AG09319 (cell line): ENCODE measurements at regions not wholly inside any gene's neighbourhood (a gene's known extent, or its start where the extent isn't known, plus 50 kb on each side); places are given as distances from the start of the nearest gene placed in this dataset.

ENCODE experiments used
- DNase-seq: peaks from one replicate; pipeline ENCODE4 v3.0.0-alpha.2; 2010; ENCODE audit warnings: low read depth; ENCODE audit errors: extremely low read depth
- TF ChIP-seq, protein P1 (sequence below): IDR thresholded peaks from 2 replicates; pipeline ENCODE4 v1.5.1; 2011; ENCODE audit warnings: low read depth, mild to moderate bottlenecking, inconsistent platforms, low read length, moderate library complexity

- no peak for DNase-seq
- TF ChIP-seq, protein P1, sequence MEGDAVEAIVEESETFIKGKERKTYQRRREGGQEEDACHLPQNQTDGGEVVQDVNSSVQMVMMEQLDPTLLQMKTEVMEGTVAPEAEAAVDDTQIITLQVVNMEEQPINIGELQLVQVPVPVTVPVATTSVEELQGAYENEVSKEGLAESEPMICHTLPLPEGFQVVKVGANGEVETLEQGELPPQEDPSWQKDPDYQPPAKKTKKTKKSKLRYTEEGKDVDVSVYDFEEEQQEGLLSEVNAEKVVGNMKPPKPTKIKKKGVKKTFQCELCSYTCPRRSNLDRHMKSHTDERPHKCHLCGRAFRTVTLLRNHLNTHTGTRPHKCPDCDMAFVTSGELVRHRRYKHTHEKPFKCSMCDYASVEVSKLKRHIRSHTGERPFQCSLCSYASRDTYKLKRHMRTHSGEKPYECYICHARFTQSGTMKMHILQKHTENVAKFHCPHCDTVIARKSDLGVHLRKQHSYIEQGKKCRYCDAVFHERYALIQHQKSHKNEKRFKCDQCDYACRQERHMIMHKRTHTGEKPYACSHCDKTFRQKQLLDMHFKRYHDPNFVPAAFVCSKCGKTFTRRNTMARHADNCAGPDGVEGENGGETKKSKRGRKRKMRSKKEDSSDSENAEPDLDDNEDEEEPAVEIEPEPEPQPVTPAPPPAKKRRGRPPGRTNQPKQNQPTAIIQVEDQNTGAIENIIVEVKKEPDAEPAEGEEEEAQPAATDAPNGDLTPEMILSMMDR, result no peak
Observed at GRCh38 chr13:83810136-83810535, 72.1 kb downstream of the SLITRK1 start.

DNA sequence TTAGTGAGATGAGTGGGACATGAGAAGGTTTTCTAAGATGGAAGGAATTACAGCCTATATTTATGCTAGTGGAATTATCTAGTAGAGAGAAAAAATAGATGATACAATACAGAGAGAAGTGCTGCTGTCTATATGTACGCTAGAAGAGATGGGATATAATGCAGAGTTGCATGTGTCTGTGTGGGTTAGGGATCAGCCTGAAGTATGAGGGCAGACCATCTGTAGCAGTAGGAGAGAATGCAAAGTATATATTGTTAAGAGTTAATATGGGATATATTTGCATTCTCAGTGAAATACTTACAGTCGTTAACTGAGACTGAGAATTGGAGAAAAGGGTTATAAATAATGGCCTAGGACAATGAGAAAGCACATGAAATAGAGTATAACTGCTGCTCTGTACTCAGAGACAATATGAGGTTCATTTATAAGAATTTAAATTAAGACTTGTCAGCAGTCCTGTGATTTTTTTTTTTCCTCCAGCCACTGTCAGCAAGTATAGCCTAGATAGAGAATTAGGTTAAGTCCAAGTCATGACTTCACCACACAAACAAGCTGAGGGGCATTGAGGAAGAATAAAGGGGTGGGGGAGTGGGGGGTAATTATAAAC is 77.8 kb downstream of the SLITRK1 start:
- DNase-seq, result no peak
- TF ChIP-seq, protein P1, result no peak

DNA sequence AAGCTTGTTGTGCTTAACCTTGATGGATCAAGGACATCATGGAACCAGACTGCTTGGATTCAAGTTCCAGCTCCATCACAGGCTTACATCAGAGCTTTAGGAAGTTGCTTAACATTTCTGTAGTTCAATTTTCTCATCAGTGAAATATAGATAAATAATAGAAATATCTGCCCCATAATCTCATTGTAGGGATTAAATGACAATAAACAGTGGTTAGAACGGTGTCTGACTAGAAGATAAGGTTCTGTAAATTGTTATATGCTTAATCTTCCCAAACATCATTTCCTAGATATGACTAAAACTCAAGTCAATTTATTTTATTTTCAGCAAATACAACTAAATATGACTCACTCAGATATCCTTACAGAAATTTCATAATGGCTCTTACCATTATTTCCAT is 83.5 kb downstream of the SLITRK1 start:
- TF ChIP-seq, protein P1, result no peak
- DNase-seq, result peak; percentile 1

DNA sequence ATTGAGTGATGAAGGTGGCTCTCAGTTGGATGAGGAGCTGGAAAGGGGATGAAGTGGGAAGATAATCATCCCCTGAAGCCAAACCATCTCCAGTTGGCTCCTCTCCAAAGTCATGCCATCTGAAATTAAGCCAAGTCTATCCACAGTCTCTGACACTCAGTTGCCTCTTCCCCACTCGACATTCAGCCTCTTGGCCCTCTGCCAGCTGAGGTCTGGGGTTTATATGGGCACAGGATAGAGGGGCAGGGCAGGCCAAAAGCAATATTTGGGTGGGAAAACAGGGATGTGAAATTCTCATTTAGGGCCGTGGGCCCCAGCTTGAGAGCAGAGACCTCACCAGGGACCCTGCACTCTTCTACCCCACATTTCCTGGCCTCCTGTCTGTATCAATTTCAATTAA is 85.9 kb downstream of the SLITRK1 start:
- no peak for DNase-seq
- TF ChIP-seq, protein P1, result no peak

- TF ChIP-seq, protein P1, result no peak
- DNase-seq, result no peak
Observed at GRCh38 chr13:83794583-83794982, 87.7 kb downstream of the SLITRK1 start.

DNA sequence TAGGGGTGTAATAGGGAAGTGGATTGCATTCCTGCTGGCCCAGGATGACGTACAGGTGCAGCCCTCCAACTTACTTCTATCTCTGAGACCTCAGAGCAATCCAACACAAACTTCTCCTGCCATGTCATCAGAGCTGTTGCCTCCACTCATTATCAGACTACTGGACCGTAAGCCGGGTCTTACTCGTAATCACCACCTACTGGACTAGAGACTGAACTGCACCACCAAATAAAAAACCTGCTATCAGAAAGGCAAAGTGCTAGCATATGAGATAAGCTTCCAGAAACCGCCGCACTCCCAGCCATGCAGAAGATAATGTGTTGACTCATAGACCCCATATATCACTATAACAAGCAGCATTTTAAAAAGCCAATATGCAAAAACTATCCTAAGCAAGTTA is 102.0 kb downstream of the SLITRK1 start:
- DNase-seq, result no peak
- TF ChIP-seq, protein P1, result peak; percentile 5

DNA sequence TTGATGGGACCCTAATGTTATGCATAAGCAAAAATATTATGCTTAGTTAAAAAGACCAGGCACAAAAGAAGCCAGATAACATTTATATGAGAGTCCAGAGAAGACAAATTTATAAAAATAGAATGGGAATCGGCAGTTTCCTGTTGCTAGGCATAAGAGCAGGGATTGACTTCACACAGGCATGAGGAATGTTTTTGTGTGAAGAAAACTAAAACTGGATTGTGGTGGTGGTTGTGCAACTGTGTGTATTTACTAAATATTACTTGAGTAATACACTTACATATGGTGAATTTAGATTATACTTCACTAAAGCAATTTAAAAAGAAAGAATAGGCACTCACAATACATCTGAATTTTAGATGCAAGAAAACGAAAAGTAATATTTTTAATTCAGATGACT is 108.3 kb downstream of the SLITRK1 start:
- no peak for DNase-seq
- TF ChIP-seq, protein P1, result no peak
